GM23248 (cell line): ENCODE measurements at regions not wholly inside any gene's neighbourhood (a gene's known extent, or its start where the extent isn't known, plus 50 kb on each side); places are given as distances from the start of the nearest gene placed in this dataset.
A peak's percentile ranks its signal among the peaks of the same experiment; 100 is the strongest.

Experiments used
- DNase-seq: peaks from one replicate; pipeline ENCODE4 v3.0.0-alpha.2; 2015
- H2AFZ ChIP-seq: fragments of 200-600 bp; sonication (generic); 2 replicates; pipeline ENCODE4 v1.6.1; 2016; ENCODE audit warnings: antibody characterized with exemption
- H3F3A ChIP-seq: fragments of 200-600 bp; sonication (generic); 2 replicates; pipeline ENCODE4 v1.6.1; 2016; ENCODE audit warnings: mild to moderate bottlenecking, antibody characterized with exemption, mixed run types; ENCODE audit not compliant: insufficient read depth
- H3K27ac ChIP-seq: fragments of 200-600 bp; sonication (generic); 2 replicates; pipeline ENCODE4 v1.5.1; 2016; ENCODE audit warnings: mild to moderate bottlenecking
- H3K27me3 ChIP-seq: fragments of 200-600 bp; sonication (generic); replicated peaks from 2 replicates; pipeline ENCODE4 v1.6.1; 2016; ENCODE audit warnings: mild to moderate bottlenecking; ENCODE audit not compliant: insufficient read depth
- H3K36me3 ChIP-seq: fragments of 200-600 bp; sonication (generic); 2 replicates; pipeline ENCODE4 v1.6.1; 2016; ENCODE audit warnings: low read depth, mild to moderate bottlenecking
- H3K4me1 ChIP-seq: fragments of 200-600 bp; sonication (generic); 2 replicates; pipeline ENCODE4 v1.6.1; 2016; ENCODE audit warnings: mild to moderate bottlenecking; ENCODE audit not compliant: insufficient read depth
- H3K4me2 ChIP-seq: fragments of 200-600 bp; sonication (generic); one replicate; pipeline ENCODE4 v1.6.1; 2016; ENCODE audit warnings: mild to moderate bottlenecking; ENCODE audit not compliant: unreplicated experiment
- H3K4me3 ChIP-seq: fragments of 200-600 bp; sonication (generic); 2 replicates; pipeline ENCODE4 v1.5.1; 2016; ENCODE audit warnings: mild to moderate bottlenecking
- H3K79me2 ChIP-seq: fragments of 200-600 bp; sonication (generic); 2 replicates; pipeline ENCODE4 v1.6.1; 2016; ENCODE audit warnings: mild to moderate bottlenecking; ENCODE audit not compliant: insufficient read depth
- H3K9ac ChIP-seq: fragments of 200-600 bp; sonication (generic); 2 replicates; pipeline ENCODE4 v1.6.1; 2016; ENCODE audit warnings: mild to moderate bottlenecking
- H3K9me2 ChIP-seq: fragments of 200-600 bp; sonication (generic); 2 replicates; pipeline ENCODE4 v1.6.1; 2016; ENCODE audit warnings: mixed run types, mild to moderate bottlenecking, moderate library complexity; ENCODE audit not compliant: insufficient read depth
- H3K9me3 ChIP-seq: fragments of 200-600 bp; sonication (generic); one replicate; pipeline ENCODE4 v1.6.1; 2017; ENCODE audit warnings: low read depth
- H4K20me1 ChIP-seq: fragments of 200-600 bp; sonication (generic); 2 replicates; pipeline ENCODE4 v1.6.0; 2016; ENCODE audit not compliant: insufficient read depth
- EZH2 ChIP-seq: fragments of 200-600 bp; sonication (generic); IDR thresholded peaks from 2 replicates; pipeline ENCODE4 v1.6.1; 2018; ENCODE audit warnings: antibody characterized with exemption, mild to moderate bottlenecking; ENCODE audit not compliant: insufficient read depth, poor library complexity, severe bottlenecking
- EZH2phosphoT487 ChIP-seq: fragments of 200-600 bp; sonication (generic); IDR thresholded peaks from 2 replicates; pipeline ENCODE4 v1.6.1; 2018; ENCODE audit warnings: antibody characterized with exemption, moderate library complexity, mild to moderate bottlenecking, low read depth; ENCODE audit not compliant: insufficient read depth
- WGBS, 2 experiments: methylation state at CpG; one replicate each; pipeline ENCODE4 v1.1.6; 2015 to 2017; ENCODE audit warnings: low lambda C conversion rate in 2 of 2, low coverage in 1 of 2; ENCODE audit errors: missing lambda C conversion rate in 2 of 2; 5-methylcytosine and 5-hydroxymethylcytosine counted together
- in situ Hi-C: fragments of 300-500 bp; cut with MboI; formaldehyde crosslinking; loops from 2 replicates; pipeline ENCODE4 v1.15.0; 2020

- Histone ChIP-seq H3K36me3 (no peaks in the 10 kb centered on the region), H3K79me2 (no peaks in the 10 kb centered on the region), H3K27ac (0 out of 2 replicates have a peak overlapping the region, but pooled peaks have one; percentile 1), H3K27me3 (no peaks in the 10 kb centered on the region), H3K4me3 (no peak overlapping the region), H3K9ac (no peak overlapping the region), H3F3A (peaks cover 18% of the 10 kb centered on the region), H2AFZ (peak overlapping the region; percentile 13; the same call in 1 of the 2 replicates), H4K20me1 (no peaks in the 10 kb centered on the region), H3K9me3 (no peaks in the 10 kb centered on the region), H3K4me2 (no peak overlapping the region), H3K9me2 (no peaks in the 10 kb centered on the region), H3K4me1 (peaks cover 10% of the 10 kb centered on the region; the same call in 1 of the 2 replicates)
- 33 to 40% methylated on average over 6 of the region's 6 CpGs for WGBS, 2 experiments
- peak; percentile 67 for DNase-seq
- TF ChIP-seq EZH2 (no peak), EZH2phosphoT487 (no peak)
- in situ Hi-C loops, result no loop called here
Observed at GRCh38 chr18:22485808-22486244, 68.1 kb upstream of the CTAGE1 start.

GRCh38 chr18:22486667-22487066 is 69.0 kb upstream of the CTAGE1 start:
- Histone ChIP-seq H3K9me3 (no peaks in the 10 kb centered on the region), H3K4me1 (peaks cover 10% of the 10 kb centered on the region; the same call in 1 of the 2 replicates), H3K36me3 (no peaks in the 10 kb centered on the region), H3K27ac (no peak overlapping the region), H3K4me2 (no peak overlapping the region), H3K27me3 (no peaks in the 10 kb centered on the region), H3F3A (peaks cover 18% of the 10 kb centered on the region), H4K20me1 (no peaks in the 10 kb centered on the region), H3K9me2 (no peaks in the 10 kb centered on the region), H2AFZ (no peak overlapping the region), H3K79me2 (no peaks in the 10 kb centered on the region), H3K4me3 (no peak overlapping the region), H3K9ac (no peak overlapping the region)
- TF ChIP-seq EZH2 (no peak), EZH2phosphoT487 (no peak)
- DNase-seq, result no peak
- in situ Hi-C loops, result no loop called here
- WGBS, 2 experiments, result 11 to 23% methylated on average over 1 of the region's 1 CpG

DNA sequence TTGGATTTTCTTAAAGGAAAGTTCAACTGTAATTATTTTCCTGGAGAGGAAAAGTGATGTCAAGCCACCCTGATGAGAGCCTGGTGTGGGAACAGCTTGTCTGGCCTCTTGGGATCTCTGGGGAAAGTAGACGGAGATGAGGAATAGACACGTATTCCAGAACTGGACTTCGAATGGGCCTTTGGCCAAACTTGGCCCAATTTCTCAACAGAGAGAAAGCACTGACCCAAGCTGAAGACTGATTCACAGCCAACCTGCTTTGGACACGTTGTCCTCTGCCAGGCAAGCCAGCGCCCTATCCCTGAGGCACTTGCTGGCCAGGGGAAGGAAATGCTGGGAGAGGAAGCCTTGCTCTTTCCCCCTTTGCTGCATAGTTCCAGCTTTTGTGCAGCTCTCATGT is 70.8 kb upstream of the CTAGE1 start:
- Histone ChIP-seq H3K27me3 (no peaks in the 10 kb centered on the region), H3K4me1 (peaks cover 14% of the 10 kb centered on the region), H3K9me3 (no peaks in the 10 kb centered on the region), H3K79me2 (no peaks in the 10 kb centered on the region), H3K4me2 (no peak overlapping the region), H3K36me3 (no peaks in the 10 kb centered on the region), H3K27ac (no peak overlapping the region), H3F3A (peaks cover 19% of the 10 kb centered on the region), H3K9me2 (no peaks in the 10 kb centered on the region), H2AFZ (no peak overlapping the region), H3K4me3 (no peak overlapping the region), H4K20me1 (no peaks in the 10 kb centered on the region), H3K9ac (no peak overlapping the region)
- WGBS, 2 experiments, result 48 to 50% methylated on average over 5 of the region's 5 CpGs
- TF ChIP-seq EZH2phosphoT487 (no peak), EZH2 (no peak)
- in situ Hi-C loops, result no loop called here
- DNase-seq, result peak; percentile 27

- peaks cover 29% of the 10 kb centered on the region for H3F3A ChIP-seq
- TF ChIP-seq EZH2, result no peak
- no peak for TF ChIP-seq EZH2phosphoT487
- no peaks in the 10 kb centered on the region for H3K27me3 ChIP-seq
- no peaks in the 10 kb centered on the region for H3K9me3 ChIP-seq
- peaks cover 25% of the 10 kb centered on the region for H3K4me1 ChIP-seq
- H3K9me2 ChIP-seq, result no peaks in the 10 kb centered on the region
- no peaks in the 10 kb centered on the region for H3K79me2 ChIP-seq
- in situ Hi-C loops, result no loop called here
- no peaks in the 10 kb centered on the region for H4K20me1 ChIP-seq
- H3K4me2 ChIP-seq, result no peak overlapping the region
- no peak overlapping the region for H3K9ac ChIP-seq
- 54 to 71% methylated on average over 1 of the region's 1 CpG for WGBS, 2 experiments
- no peak overlapping the region for H2AFZ ChIP-seq
- no peak overlapping the region for H3K27ac ChIP-seq
- peak; percentile 21 for DNase-seq
- no peaks in the 10 kb centered on the region for H3K36me3 ChIP-seq
- no peak overlapping the region for H3K4me3 ChIP-seq
Observed at GRCh38 chr18:22489704-22490103, 72.0 kb upstream of the CTAGE1 start.

DNA sequence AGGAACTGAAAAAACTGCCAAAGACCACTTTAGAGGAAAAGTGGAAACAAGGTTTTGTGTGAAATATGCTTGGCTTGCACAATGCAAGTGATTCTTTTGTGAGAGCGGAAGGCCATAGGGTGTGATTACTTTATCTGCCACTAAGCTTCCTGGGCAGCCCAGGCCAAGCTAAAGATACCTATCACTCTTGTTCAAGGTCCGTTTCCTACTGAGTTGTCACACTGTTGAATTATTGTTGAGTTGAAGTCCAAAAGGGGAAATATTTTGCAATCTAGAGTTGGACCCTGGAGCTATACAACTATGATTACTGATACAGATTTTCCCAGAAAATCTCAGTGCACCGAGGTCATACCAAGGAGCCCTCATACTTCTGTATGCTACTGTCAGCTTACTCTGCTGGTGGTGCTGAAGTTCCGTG is 72.7 kb upstream of the CTAGE1 start:
- Histone ChIP-seq H3K9me2 (no peaks in the 10 kb centered on the region), H3K9me3 (no peaks in the 10 kb centered on the region), H3F3A (peaks cover 29% of the 10 kb centered on the region), H2AFZ (no peak overlapping the region), H3K4me2 (no peak overlapping the region), H3K4me3 (no peak overlapping the region), H3K27me3 (no peaks in the 10 kb centered on the region), H3K36me3 (no peaks in the 10 kb centered on the region), H3K79me2 (no peaks in the 10 kb centered on the region), H3K4me1 (peaks cover 32% of the 10 kb centered on the region), H4K20me1 (no peaks in the 10 kb centered on the region), H3K27ac (no peak overlapping the region), H3K9ac (no peak overlapping the region)
- 85 to 87% methylated on average over 4 of the region's 4 CpGs for WGBS, 2 experiments
- no peak for TF ChIP-seq EZH2
- TF ChIP-seq EZH2phosphoT487, result no peak
- in situ Hi-C loops, result no loop called here
- no peak for DNase-seq
